ENCODE measurements at regions not wholly inside any gene's neighbourhood (a gene's known extent, or its start where the extent isn't known, plus 50 kb on each side); places are given as distances from the start of the nearest gene placed in this dataset.
"Not testable (repeated sequence)": the region's sequence is repeated elsewhere in the genome, so short reads cannot be mapped to it uniquely, and the experiment has no call there.

- DNase-seq (ENCODE audit: low read depth), result not testable (repeated sequence)
Observed at GRCh38 chr10:15921423-15921945, 61.2 kb upstream of the MINDY3 start.

GRCh38 chr10:15931376-15931775 lies 71.1 kb upstream of the MINDY3 start:
- no peak for DNase-seq (ENCODE audit: low read depth)

GRCh38 chr10:15939543-15939942 lies 79.2 kb upstream of the MINDY3 start:
- DNase-seq (ENCODE audit: low read depth), result peak; percentile 56

- DNase-seq (ENCODE audit: low read depth), result no peak
Observed at GRCh38 chr10:15943426-15943825, 83.1 kb upstream of the MINDY3 start.

- DNase-seq (ENCODE audit: low read depth), result no peak
Observed at GRCh38 chr10:15954188-15954587, 93.9 kb upstream of the MINDY3 start.

- no peak for DNase-seq (ENCODE audit: low read depth)
Observed at GRCh38 chr10:15960277-15960676, 100.0 kb upstream of the MINDY3 start.

GRCh38 chr10:15972736-15973135 lies 112.4 kb upstream of the MINDY3 start:
- not testable (repeated sequence) for DNase-seq (ENCODE audit: low read depth)

GRCh38 chr10:15985690-15986089 lies 125.4 kb upstream of the MINDY3 start:
- DNase-seq (ENCODE audit: low read depth), result no peak

GRCh38 chr10:15990535-15991129 lies 130.3 kb upstream of the MINDY3 start:
- DNase-seq (ENCODE audit: low read depth), result no peak

GRCh38 chr10:15997313-15997712 lies 137.0 kb upstream of the MINDY3 start:
- no peak for DNase-seq (ENCODE audit: low read depth)

GRCh38 chr10:16001581-16001980 lies 141.3 kb upstream of the MINDY3 start:
- no peak for DNase-seq (ENCODE audit: low read depth)

- no peak for DNase-seq (ENCODE audit: low read depth)
Observed at GRCh38 chr10:16009785-16010184, 149.5 kb upstream of the MINDY3 start.

- DNase-seq (ENCODE audit: low read depth), result peak; percentile 24
Observed at GRCh38 chr10:16011548-16011947, 151.2 kb upstream of the MINDY3 start.

- DNase-seq (ENCODE audit: low read depth), result no peak
Observed at GRCh38 chr10:16014469-16014868, 154.2 kb upstream of the MINDY3 start.

GRCh38 chr10:16016688-16017087 lies 156.4 kb upstream of the MINDY3 start:
- DNase-seq (ENCODE audit: low read depth), result no peak

GRCh38 chr10:16020836-16021235 lies 160.5 kb upstream of the MINDY3 start:
- DNase-seq (ENCODE audit: low read depth), result no peak

GRCh38 chr10:16026832-16027231 lies 166.5 kb upstream of the MINDY3 start:
- DNase-seq (ENCODE audit: low read depth), result not testable (repeated sequence)

- no peak for DNase-seq (ENCODE audit: low read depth)
Observed at GRCh38 chr10:16030562-16030961, 170.3 kb upstream of the MINDY3 start.

GRCh38 chr10:16049050-16049449 lies 188.7 kb upstream of the MINDY3 start:
- peak; percentile 6 for DNase-seq (ENCODE audit: low read depth)

- DNase-seq (ENCODE audit: low read depth), result peak; percentile 5
Observed at GRCh38 chr10:16049782-16050181, 189.5 kb upstream of the MINDY3 start.

GRCh38 chr10:16063350-16063749 lies 203.0 kb upstream of the MINDY3 start:
- DNase-seq (ENCODE audit: low read depth), result no peak

- not testable (repeated sequence) for DNase-seq (ENCODE audit: low read depth)
Observed at GRCh38 chr10:16083551-16083950, 223.2 kb upstream of the MINDY3 start.

- DNase-seq (ENCODE audit: low read depth), result peak; percentile 74
Observed at GRCh38 chr10:16105082-16105481, 244.8 kb upstream of the MINDY3 start.

Data from RPMI7951 (cell line).